Stimulated activated CD4-positive, alpha-beta T cell treated with anti-CD3 and anti-CD28 coated beads, Interleukin-1b, Interleukin-23, amount 100 ng/mL, for 4 hours (primary cell): ENCODE measurements at regions not wholly inside any gene's neighbourhood (a gene's known extent, or its start where the extent isn't known, plus 50 kb on each side); places are given as distances from the start of the nearest gene placed in this dataset.
"Not testable (repeated sequence)": the region's sequence is repeated elsewhere in the genome, so short reads cannot be mapped to it uniquely, and the experiment has no call there.

ENCODE experiments used
- DNase-seq, 2 donors: peaks; one replicate each; pipeline ENCODE4 v3.0.0-alpha.2; 2020; ENCODE audit warnings: low read depth in 2 of 2

GRCh38 chr20:4635781-4636180 is 50.5 kb upstream of the PRNP start:
- DNase-seq, result no peak

GRCh38 chr20:4635342-4635741 is 50.9 kb upstream of the PRNP start:
- DNase-seq, result no peak

- no peak for DNase-seq
These were observed 52.5 kb upstream of the PRNP start for GRCh38 chr20:4633780-4634179.

- no peak for DNase-seq
These were observed 52.9 kb upstream of the PRNP start for GRCh38 chr20:4633379-4633778.

- no peak for DNase-seq
These were observed 53.4 kb upstream of the PRNP start for GRCh38 chr20:4632876-4633275.

GRCh38 chr20:4626228-4626627 is 60.0 kb upstream of the PRNP start:
- no peak for DNase-seq

GRCh38 chr20:4625687-4626086 is 60.6 kb upstream of the PRNP start:
- no peak for DNase-seq

GRCh38 chr20:4624675-4625336 is 61.5 kb upstream of the PRNP start:
- not testable (repeated sequence) for DNase-seq

- not testable (repeated sequence) for DNase-seq
These were observed 67.1 kb upstream of the PRNP start for GRCh38 chr20:4619144-4619543.

- no peak for DNase-seq
These were observed 68.8 kb upstream of the PRNP start for GRCh38 chr20:4617484-4617883.

- DNase-seq, result no peak
These were observed 69.2 kb upstream of the PRNP start for GRCh38 chr20:4617019-4617418.

- DNase-seq, result peak; percentile 35 to 71
These were observed 72.3 kb upstream of the PRNP start for GRCh38 chr20:4613718-4614620.

- DNase-seq, result no peak
These were observed 73.1 kb upstream of the PRNP start for GRCh38 chr20:4613184-4613583.

GRCh38 chr20:4610871-4611270 is 75.4 kb upstream of the PRNP start:
- no peak for DNase-seq

GRCh38 chr20:4609511-4609910 is 76.7 kb upstream of the PRNP start:
- no peak for DNase-seq

- DNase-seq, result no peak
These were observed 77.4 kb upstream of the PRNP start for GRCh38 chr20:4608861-4609260.

GRCh38 chr20:4607287-4607713 is 79.0 kb upstream of the PRNP start:
- peak; percentile 9 to 51 for DNase-seq

GRCh38 chr20:4606051-4606450 is 80.2 kb upstream of the PRNP start:
- no peak for DNase-seq

- no peak for DNase-seq
These were observed 81.1 kb upstream of the PRNP start for GRCh38 chr20:4605166-4605565.

- no peak for DNase-seq
These were observed 81.7 kb upstream of the PRNP start for GRCh38 chr20:4604580-4604979.

- DNase-seq, result no peak
These were observed 82.5 kb upstream of the PRNP start for GRCh38 chr20:4603724-4604123.

GRCh38 chr20:4602297-4602631 is 84.0 kb upstream of the PRNP start:
- DNase-seq, result no peak

- no peak for DNase-seq
These were observed 84.5 kb upstream of the PRNP start for GRCh38 chr20:4601630-4602296.
